ENCODE measurements at regions not wholly inside any gene's neighbourhood (a gene's known extent, or its start where the extent isn't known, plus 50 kb on each side); places are given as distances from the start of the nearest gene placed in this dataset.

DNA sequence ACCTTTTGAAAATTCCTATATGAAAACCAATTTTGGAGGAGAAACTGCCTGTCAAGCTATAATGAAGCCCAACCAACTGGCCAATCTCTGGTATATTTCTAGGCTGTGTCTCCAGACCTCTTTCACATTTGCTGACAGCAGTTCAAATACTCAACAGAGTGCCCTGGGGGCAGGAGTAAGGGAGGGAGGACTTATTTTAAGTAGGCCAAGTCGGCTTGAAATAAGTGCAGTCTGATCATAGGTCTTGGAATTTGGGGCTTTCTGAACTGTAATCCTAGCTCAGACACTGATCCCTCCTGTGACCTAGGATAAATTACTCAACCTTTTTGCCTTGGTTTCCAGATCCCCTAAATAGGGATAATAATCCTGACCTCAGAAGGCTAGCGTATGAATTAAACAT, 59.4 kb upstream of the SLC7A11 start:
- H3K36me3 Mint-ChIP-seq (ENCODE audit: low read depth), result no peaks in the 10 kb centered on the region
- H3K4me3 Mint-ChIP-seq, result no peak overlapping the region
- H3K9me3 Mint-ChIP-seq, result no peaks in the 10 kb centered on the region
- TF ChIP-seq, protein P1, sequence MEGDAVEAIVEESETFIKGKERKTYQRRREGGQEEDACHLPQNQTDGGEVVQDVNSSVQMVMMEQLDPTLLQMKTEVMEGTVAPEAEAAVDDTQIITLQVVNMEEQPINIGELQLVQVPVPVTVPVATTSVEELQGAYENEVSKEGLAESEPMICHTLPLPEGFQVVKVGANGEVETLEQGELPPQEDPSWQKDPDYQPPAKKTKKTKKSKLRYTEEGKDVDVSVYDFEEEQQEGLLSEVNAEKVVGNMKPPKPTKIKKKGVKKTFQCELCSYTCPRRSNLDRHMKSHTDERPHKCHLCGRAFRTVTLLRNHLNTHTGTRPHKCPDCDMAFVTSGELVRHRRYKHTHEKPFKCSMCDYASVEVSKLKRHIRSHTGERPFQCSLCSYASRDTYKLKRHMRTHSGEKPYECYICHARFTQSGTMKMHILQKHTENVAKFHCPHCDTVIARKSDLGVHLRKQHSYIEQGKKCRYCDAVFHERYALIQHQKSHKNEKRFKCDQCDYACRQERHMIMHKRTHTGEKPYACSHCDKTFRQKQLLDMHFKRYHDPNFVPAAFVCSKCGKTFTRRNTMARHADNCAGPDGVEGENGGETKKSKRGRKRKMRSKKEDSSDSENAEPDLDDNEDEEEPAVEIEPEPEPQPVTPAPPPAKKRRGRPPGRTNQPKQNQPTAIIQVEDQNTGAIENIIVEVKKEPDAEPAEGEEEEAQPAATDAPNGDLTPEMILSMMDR (IDR thresholded peaks at IDR 0.05), result no peak
- H3K4me1 Mint-ChIP-seq, result peaks cover 22% of the 10 kb centered on the region
- no peak overlapping the region for H3K27ac Mint-ChIP-seq
- H3K27me3 Mint-ChIP-seq (ENCODE audit: low read depth, poor library complexity), result peaks cover 4% of the 10 kb centered on the region
- DNase-seq, result no peak

- DNase-seq, result no peak
- H3K4me3 Mint-ChIP-seq, result no peak overlapping the region
- no peaks in the 10 kb centered on the region for H3K36me3 Mint-ChIP-seq (ENCODE audit: low read depth)
- H3K27me3 Mint-ChIP-seq (ENCODE audit: low read depth, poor library complexity), result peaks cover 4% of the 10 kb centered on the region
- H3K9me3 Mint-ChIP-seq, result no peaks in the 10 kb centered on the region
- peaks cover 23% of the 10 kb centered on the region for H3K4me1 Mint-ChIP-seq
- no peak overlapping the region for H3K27ac Mint-ChIP-seq
- TF ChIP-seq, protein P1 (IDR thresholded peaks at IDR 0.05), result no peak
These were observed 58.5 kb upstream of the SLC7A11 start for GRCh38 chr4:138300616-138301015.

GRCh38 chr4:138299881-138300280, 57.7 kb upstream of the SLC7A11 start:
- no peak overlapping the region for H3K27ac Mint-ChIP-seq
- H3K27me3 Mint-ChIP-seq (ENCODE audit: low read depth, poor library complexity), result peaks cover 4% of the 10 kb centered on the region
- no peaks in the 10 kb centered on the region for H3K36me3 Mint-ChIP-seq (ENCODE audit: low read depth)
- no peaks in the 10 kb centered on the region for H3K9me3 Mint-ChIP-seq
- DNase-seq, result no peak
- TF ChIP-seq, protein P1 (IDR thresholded peaks at IDR 0.05), result no peak
- H3K4me3 Mint-ChIP-seq, result no peak overlapping the region
- peaks cover 23% of the 10 kb centered on the region for H3K4me1 Mint-ChIP-seq

DNA sequence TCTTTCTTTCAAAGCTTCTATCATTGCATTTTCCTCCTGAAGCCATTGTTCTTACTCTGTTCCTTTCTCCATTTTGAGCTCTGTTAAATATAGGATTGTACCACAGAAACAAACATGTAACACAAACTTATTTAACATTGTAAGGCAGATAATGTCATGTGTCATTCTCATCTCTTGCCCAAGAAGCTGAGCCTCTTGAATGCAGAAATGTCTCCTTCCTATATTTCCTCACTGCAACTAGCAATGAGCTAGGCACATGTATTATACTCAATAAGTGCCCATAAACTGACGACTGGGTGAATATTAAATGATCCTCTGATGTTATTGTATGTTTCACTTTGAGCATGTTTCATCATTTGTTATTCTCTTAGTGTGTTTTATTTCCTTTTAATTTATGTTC, 56.7 kb upstream of the SLC7A11 start:
- TF ChIP-seq, protein P1 (IDR thresholded peaks at IDR 0.05), result no peak
- no peak overlapping the region for H3K27ac Mint-ChIP-seq
- peaks cover 4% of the 10 kb centered on the region for H3K27me3 Mint-ChIP-seq (ENCODE audit: low read depth, poor library complexity)
- H3K36me3 Mint-ChIP-seq (ENCODE audit: low read depth), result no peaks in the 10 kb centered on the region
- peaks cover 23% of the 10 kb centered on the region for H3K4me1 Mint-ChIP-seq
- no peak overlapping the region for H3K4me3 Mint-ChIP-seq
- DNase-seq, result no peak
- no peaks in the 10 kb centered on the region for H3K9me3 Mint-ChIP-seq

DNA sequence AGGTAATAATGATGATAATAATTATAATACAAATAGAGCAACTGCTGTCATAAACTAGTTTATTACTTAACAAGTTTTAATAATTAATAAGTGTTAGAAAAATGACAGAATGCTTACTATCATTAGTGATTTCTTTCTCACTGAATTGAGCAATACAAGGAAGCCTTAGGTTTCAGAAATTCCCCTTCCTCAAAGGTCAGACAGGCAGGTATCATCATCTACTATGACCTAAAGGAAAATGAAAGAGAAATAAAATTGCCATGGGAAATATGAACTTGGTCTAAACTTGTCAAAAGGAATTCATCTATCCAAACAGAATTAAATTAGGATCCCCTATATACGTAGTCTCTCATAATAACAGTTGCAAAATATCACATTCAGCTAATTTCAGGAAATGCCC, 56.3 kb upstream of the SLC7A11 start:
- H3K27ac Mint-ChIP-seq, result no peak overlapping the region
- H3K9me3 Mint-ChIP-seq, result no peaks in the 10 kb centered on the region
- no peaks in the 10 kb centered on the region for H3K36me3 Mint-ChIP-seq (ENCODE audit: low read depth)
- DNase-seq, result no peak
- TF ChIP-seq, protein P1 (IDR thresholded peaks at IDR 0.05), result no peak
- no peak overlapping the region for H3K4me3 Mint-ChIP-seq
- H3K27me3 Mint-ChIP-seq (ENCODE audit: low read depth, poor library complexity), result peaks cover 4% of the 10 kb centered on the region
- H3K4me1 Mint-ChIP-seq, result peaks cover 23% of the 10 kb centered on the region

DNA sequence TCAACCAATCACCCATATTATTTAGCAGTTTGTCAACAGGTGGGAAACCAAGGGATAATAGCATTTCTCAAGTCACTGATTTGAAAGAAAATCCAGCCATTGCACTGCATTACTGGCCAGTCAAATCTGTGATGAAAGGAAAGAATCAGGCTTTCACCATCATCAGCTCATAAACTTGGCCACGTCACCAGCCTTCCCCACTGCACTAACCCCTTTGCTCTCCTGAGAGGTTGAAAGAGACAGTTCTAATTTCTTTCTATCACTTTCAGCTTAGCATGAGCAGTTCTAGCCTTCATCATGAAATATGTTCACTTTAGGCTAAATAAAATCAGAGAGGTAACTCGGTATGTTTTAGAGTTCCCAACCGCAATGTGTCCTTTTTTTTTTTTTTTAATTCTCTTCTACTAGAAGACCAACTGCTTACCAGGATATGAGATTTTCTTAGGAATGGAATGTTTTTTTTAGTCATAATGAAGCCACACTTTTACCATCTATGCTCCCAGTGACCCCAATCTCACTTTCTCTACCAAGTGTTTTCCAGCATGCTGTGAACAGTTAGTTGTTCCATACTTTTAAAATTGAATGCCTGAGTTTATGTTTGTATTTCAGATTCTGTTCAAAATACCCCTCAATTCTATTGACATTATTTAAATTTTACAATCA, 55.7 kb upstream of the SLC7A11 start:
- TF ChIP-seq, protein P1 (IDR thresholded peaks at IDR 0.05), result no peak
- no peak for DNase-seq

More for the DNA sequence above, 55.7 kb upstream of the SLC7A11 start:
- no peak overlapping the region for H3K4me3 Mint-ChIP-seq
- H3K27me3 Mint-ChIP-seq (ENCODE audit: low read depth, poor library complexity), result peaks cover 4% of the 10 kb centered on the region
- H3K9me3 Mint-ChIP-seq, result no peaks in the 10 kb centered on the region
- peak overlapping the region; percentile 38 for H3K27ac Mint-ChIP-seq
- H3K36me3 Mint-ChIP-seq (ENCODE audit: low read depth), result no peaks in the 10 kb centered on the region
- peaks cover 23% of the 10 kb centered on the region for H3K4me1 Mint-ChIP-seq

Data from nephron progenitor cell (in vitro differentiated cells).